Peyer's patch (tissue), 4 donors: ENCODE measurements at regions not wholly inside any gene's neighbourhood (a gene's known extent, or its start where the extent isn't known, plus 50 kb on each side); places are given as distances from the start of the nearest gene placed in this dataset.
"Not testable (repeated sequence)": the region's sequence is repeated elsewhere in the genome, so short reads cannot be mapped to it uniquely, and the experiment has no call there.

Source experiments
- CTCF ChIP-seq, 6 experiments: fragments of 450-650 bp in 4 of 6; fragments of 200-600 bp in 2 of 6; sonication (generic) in 1 of 6; IDR thresholded peaks; one replicate each; pipeline ENCODE4 v1.5.1; 2017 to 2019; ENCODE audit warnings: antibody characterized with exemption in 6 of 6, mild to moderate bottlenecking in 3 of 6, moderate library complexity in 1 of 6
- POLR2A ChIP-seq, 2 donors: fragments of 450-650 bp; IDR thresholded peaks; one replicate each; pipeline ENCODE4 v1.5.1; 2017; ENCODE audit warnings: antibody characterized with exemption in 2 of 2, mild to moderate bottlenecking in 2 of 2, moderate library complexity in 2 of 2

- TF ChIP-seq CTCF, POLR2A (IDR thresholded peaks at IDR 0.05): not testable (repeated sequence)
Measured at GRCh38 chr5:104037136-104037535, 474.5 kb upstream of the NUDT12 start.
